ENCODE measurements at regions not wholly inside any gene's neighbourhood (a gene's known extent, or its start where the extent isn't known, plus 50 kb on each side); places are given as distances from the start of the nearest gene placed in this dataset.

DNA sequence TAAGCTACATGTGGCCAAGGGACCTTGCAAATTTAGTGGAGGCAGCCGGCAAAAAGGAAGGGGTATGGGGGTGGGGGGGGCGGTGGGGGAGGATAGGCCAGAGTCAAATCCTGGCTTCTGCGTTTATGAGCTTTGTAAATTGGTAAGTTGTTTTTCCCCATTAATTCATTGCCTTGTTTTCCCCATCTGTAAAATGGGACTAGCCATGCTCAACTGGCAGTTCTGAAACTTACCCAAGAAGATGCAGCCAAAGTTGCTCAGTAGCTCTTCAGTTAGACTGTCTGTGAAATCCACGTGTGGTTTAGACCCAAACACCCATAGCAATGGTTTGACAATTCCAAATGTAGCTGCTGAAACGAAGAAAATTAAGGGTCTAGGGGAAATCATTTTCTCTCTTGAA is 52.3 kb upstream of the FAM89A start:
- TF ChIP-seq, protein P1, sequence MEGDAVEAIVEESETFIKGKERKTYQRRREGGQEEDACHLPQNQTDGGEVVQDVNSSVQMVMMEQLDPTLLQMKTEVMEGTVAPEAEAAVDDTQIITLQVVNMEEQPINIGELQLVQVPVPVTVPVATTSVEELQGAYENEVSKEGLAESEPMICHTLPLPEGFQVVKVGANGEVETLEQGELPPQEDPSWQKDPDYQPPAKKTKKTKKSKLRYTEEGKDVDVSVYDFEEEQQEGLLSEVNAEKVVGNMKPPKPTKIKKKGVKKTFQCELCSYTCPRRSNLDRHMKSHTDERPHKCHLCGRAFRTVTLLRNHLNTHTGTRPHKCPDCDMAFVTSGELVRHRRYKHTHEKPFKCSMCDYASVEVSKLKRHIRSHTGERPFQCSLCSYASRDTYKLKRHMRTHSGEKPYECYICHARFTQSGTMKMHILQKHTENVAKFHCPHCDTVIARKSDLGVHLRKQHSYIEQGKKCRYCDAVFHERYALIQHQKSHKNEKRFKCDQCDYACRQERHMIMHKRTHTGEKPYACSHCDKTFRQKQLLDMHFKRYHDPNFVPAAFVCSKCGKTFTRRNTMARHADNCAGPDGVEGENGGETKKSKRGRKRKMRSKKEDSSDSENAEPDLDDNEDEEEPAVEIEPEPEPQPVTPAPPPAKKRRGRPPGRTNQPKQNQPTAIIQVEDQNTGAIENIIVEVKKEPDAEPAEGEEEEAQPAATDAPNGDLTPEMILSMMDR (IDR thresholded peaks at IDR 0.05; ENCODE audit: insufficient read depth, low read length, poor library complexity, severe bottlenecking) = no peak
- TF ChIP-seq EZH2phosphoT487 (conservative IDR thresholded peaks at IDR 0.05; ENCODE audit: low read length) = no peak
